ENCODE measurements at regions not wholly inside any gene's neighbourhood (a gene's known extent, or its start where the extent isn't known, plus 50 kb on each side); places are given as distances from the start of the nearest gene placed in this dataset.

DNA sequence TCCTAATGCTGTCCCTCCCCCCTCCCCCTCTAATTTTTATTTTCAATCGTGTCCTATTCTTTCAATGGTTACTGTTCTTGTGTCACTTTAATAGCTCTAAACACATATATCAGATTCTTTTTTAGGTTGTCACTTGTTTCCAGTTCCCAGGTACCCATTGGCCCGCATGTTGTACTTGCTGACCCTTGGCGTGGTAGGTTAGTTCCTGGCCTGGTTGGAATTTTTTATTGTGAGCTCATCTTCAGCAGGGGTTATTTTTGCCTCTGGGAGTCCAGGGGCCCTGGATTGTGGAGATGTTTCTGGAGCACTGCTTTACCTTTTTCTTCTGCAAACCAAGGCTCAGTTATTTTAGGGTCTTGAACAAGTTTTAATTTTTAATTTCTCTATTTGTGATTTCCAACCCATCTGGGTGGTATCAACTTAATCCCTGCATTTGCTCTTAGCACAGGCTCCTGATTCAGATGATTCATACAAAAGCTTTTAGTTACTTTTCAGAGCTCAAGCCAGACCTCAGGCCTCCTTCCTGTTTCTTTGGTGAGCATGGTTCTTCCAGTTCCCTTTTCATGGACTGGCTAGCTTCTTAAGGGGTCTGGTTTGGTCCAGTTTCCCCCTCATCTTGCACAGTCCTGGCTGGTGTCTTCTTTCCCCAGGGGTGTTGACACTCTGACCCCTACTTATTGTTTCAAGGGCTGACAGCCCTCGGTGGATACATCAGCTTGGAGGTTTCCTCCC is 220.5 kb downstream of the TM9SF2 start:
- peaks cover 0 to 3% of the 10 kb centered on the region in 2 donors for H3K4me1 ChIP-seq (ENCODE audit: control insufficient read depth in 2 of 2, insufficient read depth in 2 of 2, low read length in 2 of 2)
- no peak overlapping the region for H3K27ac ChIP-seq (ENCODE audit: low read depth in 2 of 2, low read length in 2 of 2)
- no peak overlapping the region for H3K9ac ChIP-seq (ENCODE audit: low read depth in 1 of 2, low read length in 2 of 2)

GRCh38 chr13:99717959-99718674 is 216.8 kb downstream of the TM9SF2 start:
- Histone ChIP-seq H3K27ac (ENCODE audit: low read depth in 2 of 2, low read length in 2 of 2) (no peak overlapping the region), H3K4me1 (ENCODE audit: control insufficient read depth in 2 of 2, insufficient read depth in 2 of 2, low read length in 2 of 2) (no peaks in the 10 kb centered on the region), H3K27me3 (ENCODE audit: control insufficient read depth in 2 of 2, insufficient read depth in 2 of 2, low read length in 2 of 2) (no peaks in the 10 kb centered on the region), H3K4me3 (ENCODE audit: low read length in 2 of 2) (no peak overlapping the region), H3K9me3 (ENCODE audit: control insufficient read depth in 2 of 2, low read length in 2 of 2) (no peaks in the 10 kb centered on the region), H3K9ac (ENCODE audit: low read depth in 1 of 2, low read length in 2 of 2) (no peak overlapping the region), H3K36me3 (ENCODE audit: control insufficient read depth in 2 of 2, insufficient read depth in 2 of 2, low read length in 2 of 2) (no peaks in the 10 kb centered on the region)

More for the DNA sequence above, 220.5 kb downstream of the TM9SF2 start:
- no peaks in the 10 kb centered on the region for H3K9me3 ChIP-seq (ENCODE audit: control insufficient read depth in 2 of 2, low read length in 2 of 2)
- H3K27me3 ChIP-seq (ENCODE audit: control insufficient read depth in 2 of 2, insufficient read depth in 2 of 2, low read length in 2 of 2) = no peaks in the 10 kb centered on the region
- no peak overlapping the region for H3K4me3 ChIP-seq (ENCODE audit: low read length in 2 of 2)
- no peaks in the 10 kb centered on the region for H3K36me3 ChIP-seq (ENCODE audit: control insufficient read depth in 2 of 2, insufficient read depth in 2 of 2, low read length in 2 of 2)

- Histone ChIP-seq H3K4me1 (ENCODE audit: control insufficient read depth in 2 of 2, insufficient read depth in 2 of 2, low read length in 2 of 2) (no peaks in the 10 kb centered on the region), H3K27me3 (ENCODE audit: control insufficient read depth in 2 of 2, insufficient read depth in 2 of 2, low read length in 2 of 2) (no peaks in the 10 kb centered on the region), H3K4me3 (ENCODE audit: low read length in 2 of 2) (no peak overlapping the region), H3K27ac (ENCODE audit: low read depth in 2 of 2, low read length in 2 of 2) (no peak overlapping the region), H3K9ac (ENCODE audit: low read depth in 1 of 2, low read length in 2 of 2) (no peak overlapping the region), H3K36me3 (ENCODE audit: control insufficient read depth in 2 of 2, insufficient read depth in 2 of 2, low read length in 2 of 2) (no peaks in the 10 kb centered on the region), H3K9me3 (ENCODE audit: control insufficient read depth in 2 of 2, low read length in 2 of 2) (no peaks in the 10 kb centered on the region)
These were observed 207.9 kb downstream of the TM9SF2 start for GRCh38 chr13:99709134-99709533.

DNA sequence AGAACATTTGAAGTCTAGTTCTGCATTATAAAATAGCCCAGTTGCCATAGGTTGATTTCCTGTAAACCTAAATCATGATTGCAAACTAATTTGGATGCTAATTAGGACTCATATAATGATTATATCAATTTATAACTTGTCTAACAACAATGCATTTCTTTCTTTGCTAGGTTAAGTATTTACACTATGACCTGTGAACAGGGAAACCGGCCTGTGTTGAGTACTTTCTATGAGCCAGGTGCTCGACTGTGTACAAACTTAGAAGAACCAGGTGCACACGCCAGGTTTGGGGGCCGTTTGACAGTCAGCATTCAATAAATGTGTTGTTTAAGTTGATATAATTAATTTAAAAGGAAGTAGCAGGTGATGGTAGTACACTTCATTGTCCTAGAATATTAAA is 203.1 kb downstream of the TM9SF2 start:
- no peak overlapping the region for H3K4me3 ChIP-seq (ENCODE audit: low read length in 2 of 2)
- no peaks in the 10 kb centered on the region for H3K27me3 ChIP-seq (ENCODE audit: control insufficient read depth in 2 of 2, insufficient read depth in 2 of 2, low read length in 2 of 2)
- H3K4me1 ChIP-seq (ENCODE audit: control insufficient read depth in 2 of 2, insufficient read depth in 2 of 2, low read length in 2 of 2) = no peaks in the 10 kb centered on the region
- no peak overlapping the region for H3K27ac ChIP-seq (ENCODE audit: low read depth in 2 of 2, low read length in 2 of 2)
- no peak overlapping the region for H3K9ac ChIP-seq (ENCODE audit: low read depth in 1 of 2, low read length in 2 of 2)
- no peaks in the 10 kb centered on the region for H3K36me3 ChIP-seq (ENCODE audit: control insufficient read depth in 2 of 2, insufficient read depth in 2 of 2, low read length in 2 of 2)
- no peaks in the 10 kb centered on the region for H3K9me3 ChIP-seq (ENCODE audit: control insufficient read depth in 2 of 2, low read length in 2 of 2)

GRCh38 chr13:99703908-99704307 is 202.6 kb downstream of the TM9SF2 start:
- H3K9me3 ChIP-seq (ENCODE audit: control insufficient read depth in 2 of 2, low read length in 2 of 2) = no peaks in the 10 kb centered on the region
- no peaks in the 10 kb centered on the region for H3K4me1 ChIP-seq (ENCODE audit: control insufficient read depth in 2 of 2, insufficient read depth in 2 of 2, low read length in 2 of 2)
- H3K4me3 ChIP-seq (ENCODE audit: low read length in 2 of 2) = no peak overlapping the region
- H3K27ac ChIP-seq (ENCODE audit: low read depth in 2 of 2, low read length in 2 of 2) = no peak overlapping the region
- no peaks in the 10 kb centered on the region for H3K27me3 ChIP-seq (ENCODE audit: control insufficient read depth in 2 of 2, insufficient read depth in 2 of 2, low read length in 2 of 2)
- H3K36me3 ChIP-seq (ENCODE audit: control insufficient read depth in 2 of 2, insufficient read depth in 2 of 2, low read length in 2 of 2) = no peaks in the 10 kb centered on the region
- no peak overlapping the region for H3K9ac ChIP-seq (ENCODE audit: low read depth in 1 of 2, low read length in 2 of 2)

DNA sequence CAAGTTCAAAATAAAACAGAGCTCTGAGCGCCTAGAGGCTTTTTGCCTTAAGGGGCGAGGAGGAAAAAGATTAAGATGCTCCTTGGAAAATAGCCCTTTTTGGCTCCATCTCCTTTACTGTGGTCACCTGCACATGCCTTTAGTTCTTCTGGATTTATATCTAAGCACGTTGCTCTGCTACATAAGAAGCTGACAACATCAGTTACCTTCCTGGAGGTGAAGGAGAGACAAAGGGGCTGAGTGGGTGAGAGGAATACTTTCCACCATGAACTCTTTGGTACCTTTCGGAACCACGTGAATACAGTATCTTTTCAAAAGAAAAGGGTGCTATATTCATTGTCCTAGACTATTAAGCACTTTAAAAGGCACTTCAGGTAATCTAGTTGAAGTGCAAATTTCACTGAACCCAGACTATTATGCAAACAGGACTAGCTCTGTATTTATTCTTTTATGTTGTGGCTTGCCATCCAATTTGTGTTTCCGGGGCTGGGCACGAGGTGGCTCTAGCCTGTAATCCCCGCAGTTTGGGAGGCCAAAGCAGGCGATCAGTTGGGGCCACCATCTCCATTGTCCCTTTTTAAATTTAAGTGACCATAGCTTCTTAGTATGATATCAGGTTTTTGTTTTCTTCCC is 201.5 kb downstream of the TM9SF2 start:
- no peaks in the 10 kb centered on the region for H3K9me3 ChIP-seq (ENCODE audit: control insufficient read depth in 2 of 2, low read length in 2 of 2)
- H3K4me1 ChIP-seq (ENCODE audit: control insufficient read depth in 2 of 2, insufficient read depth in 2 of 2, low read length in 2 of 2) = no peaks in the 10 kb centered on the region
- H3K9ac ChIP-seq (ENCODE audit: low read depth in 1 of 2, low read length in 2 of 2) = no peak overlapping the region
- no peaks in the 10 kb centered on the region for H3K36me3 ChIP-seq (ENCODE audit: control insufficient read depth in 2 of 2, insufficient read depth in 2 of 2, low read length in 2 of 2)
- H3K27ac ChIP-seq (ENCODE audit: low read depth in 2 of 2, low read length in 2 of 2) = no peak overlapping the region
- no peak overlapping the region for H3K4me3 ChIP-seq (ENCODE audit: low read length in 2 of 2)
- H3K27me3 ChIP-seq (ENCODE audit: control insufficient read depth in 2 of 2, insufficient read depth in 2 of 2, low read length in 2 of 2) = no peaks in the 10 kb centered on the region

DNA sequence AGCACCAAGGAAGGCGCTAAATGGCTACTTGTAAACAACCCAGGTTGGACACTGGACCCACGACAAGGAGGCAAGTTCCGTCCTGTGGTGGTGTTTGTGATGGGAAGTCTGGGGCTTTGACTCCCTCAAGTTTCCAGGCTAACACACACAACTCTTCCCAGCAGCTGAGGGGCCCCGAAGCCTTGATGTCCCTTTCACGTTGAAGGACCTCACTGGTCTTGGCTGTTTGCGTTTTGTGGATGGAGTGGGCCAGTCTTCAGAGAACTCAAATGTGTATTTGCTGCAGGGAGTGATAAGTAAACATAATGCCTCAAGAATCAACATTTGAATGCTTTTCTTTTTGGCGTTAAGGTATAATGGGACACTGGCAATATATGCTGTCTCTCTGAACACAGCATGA is 199.2 kb downstream of the TM9SF2 start:
- no peak overlapping the region for H3K27ac ChIP-seq (ENCODE audit: low read depth in 2 of 2, low read length in 2 of 2)
- no peak overlapping the region for H3K4me3 ChIP-seq (ENCODE audit: low read length in 2 of 2)
- no peaks in the 10 kb centered on the region for H3K4me1 ChIP-seq (ENCODE audit: control insufficient read depth in 2 of 2, insufficient read depth in 2 of 2, low read length in 2 of 2)
- H3K36me3 ChIP-seq (ENCODE audit: control insufficient read depth in 2 of 2, insufficient read depth in 2 of 2, low read length in 2 of 2) = no peaks in the 10 kb centered on the region
- no peaks in the 10 kb centered on the region for H3K9me3 ChIP-seq (ENCODE audit: control insufficient read depth in 2 of 2, low read length in 2 of 2)
- no peaks in the 10 kb centered on the region for H3K27me3 ChIP-seq (ENCODE audit: control insufficient read depth in 2 of 2, insufficient read depth in 2 of 2, low read length in 2 of 2)
- H3K9ac ChIP-seq (ENCODE audit: low read depth in 1 of 2, low read length in 2 of 2) = no peak overlapping the region

DNA sequence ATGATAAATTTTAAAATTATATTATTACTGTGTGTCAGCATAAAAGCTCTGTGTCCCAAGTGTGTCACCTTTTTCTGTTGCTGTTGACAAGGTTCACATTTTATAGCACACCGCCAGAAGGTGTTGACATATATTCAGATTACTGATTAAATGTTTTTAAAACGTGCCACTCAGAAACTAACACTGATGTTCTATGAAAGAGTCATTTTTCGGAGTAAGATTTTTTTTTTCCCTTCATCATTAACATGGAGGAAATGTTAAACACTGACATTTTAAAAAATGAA is 197.5 kb downstream of the TM9SF2 start:
- Histone ChIP-seq H3K9me3 (ENCODE audit: control insufficient read depth in 2 of 2, low read length in 2 of 2) (no peaks in the 10 kb centered on the region), H3K4me1 (ENCODE audit: control insufficient read depth in 2 of 2, insufficient read depth in 2 of 2, low read length in 2 of 2) (no peaks in the 10 kb centered on the region), H3K9ac (ENCODE audit: low read depth in 1 of 2, low read length in 2 of 2) (no peak overlapping the region), H3K36me3 (ENCODE audit: control insufficient read depth in 2 of 2, insufficient read depth in 2 of 2, low read length in 2 of 2) (no peaks in the 10 kb centered on the region), H3K27me3 (ENCODE audit: control insufficient read depth in 2 of 2, insufficient read depth in 2 of 2, low read length in 2 of 2) (no peaks in the 10 kb centered on the region), H3K4me3 (ENCODE audit: low read length in 2 of 2) (no peak overlapping the region), H3K27ac (ENCODE audit: low read depth in 2 of 2, low read length in 2 of 2) (no peak overlapping the region)

GRCh38 chr13:99698010-99698815 is 196.9 kb downstream of the TM9SF2 start:
- no peaks in the 10 kb centered on the region for H3K36me3 ChIP-seq (ENCODE audit: control insufficient read depth in 2 of 2, insufficient read depth in 2 of 2, low read length in 2 of 2)
- no peaks in the 10 kb centered on the region for H3K27me3 ChIP-seq (ENCODE audit: control insufficient read depth in 2 of 2, insufficient read depth in 2 of 2, low read length in 2 of 2)
- H3K9me3 ChIP-seq (ENCODE audit: control insufficient read depth in 2 of 2, low read length in 2 of 2) = no peaks in the 10 kb centered on the region
- H3K4me3 ChIP-seq (ENCODE audit: low read length in 2 of 2) = no peak overlapping the region
- no peaks in the 10 kb centered on the region for H3K4me1 ChIP-seq (ENCODE audit: control insufficient read depth in 2 of 2, insufficient read depth in 2 of 2, low read length in 2 of 2)
- H3K9ac ChIP-seq (ENCODE audit: low read depth in 1 of 2, low read length in 2 of 2) = no peak overlapping the region
- no peak overlapping the region for H3K27ac ChIP-seq (ENCODE audit: low read depth in 2 of 2, low read length in 2 of 2)

DNA sequence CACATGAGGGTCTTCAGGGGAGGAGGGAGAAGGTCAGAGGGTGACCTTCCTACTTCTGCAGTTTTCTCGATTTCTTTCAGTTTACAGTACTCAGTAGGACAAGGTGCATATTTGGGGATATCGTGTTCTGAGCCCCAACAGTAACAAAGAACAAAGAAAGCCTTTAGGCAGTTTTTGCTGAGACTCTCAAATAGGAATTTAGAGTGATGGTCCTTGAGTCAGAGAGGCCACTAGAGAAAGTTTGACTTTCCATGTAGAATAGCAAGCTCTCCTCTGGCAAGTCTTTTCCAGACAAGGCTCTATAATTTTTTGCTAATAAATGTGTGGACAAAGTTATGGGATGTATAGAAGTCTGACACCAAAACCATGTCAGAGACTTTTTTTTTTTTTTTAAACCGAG is 194.6 kb downstream of the TM9SF2 start:
- Histone ChIP-seq H3K4me3 (ENCODE audit: low read length in 2 of 2) (no peak overlapping the region), H3K36me3 (ENCODE audit: control insufficient read depth in 2 of 2, insufficient read depth in 2 of 2, low read length in 2 of 2) (no peaks in the 10 kb centered on the region), H3K9ac (ENCODE audit: low read depth in 1 of 2, low read length in 2 of 2) (no peak overlapping the region), H3K27me3 (ENCODE audit: control insufficient read depth in 2 of 2, insufficient read depth in 2 of 2, low read length in 2 of 2) (no peaks in the 10 kb centered on the region), H3K27ac (ENCODE audit: low read depth in 2 of 2, low read length in 2 of 2) (no peak overlapping the region), H3K9me3 (ENCODE audit: control insufficient read depth in 2 of 2, low read length in 2 of 2) (no peaks in the 10 kb centered on the region), H3K4me1 (ENCODE audit: control insufficient read depth in 2 of 2, insufficient read depth in 2 of 2, low read length in 2 of 2) (no peaks in the 10 kb centered on the region)
